ENCODE measurements at regions not wholly inside any gene's neighbourhood (a gene's known extent, or its start where the extent isn't known, plus 50 kb on each side); places are given as distances from the start of the nearest gene placed in this dataset.
"Not testable (repeated sequence)": the region's sequence is repeated elsewhere in the genome, so short reads cannot be mapped to it uniquely, and the experiment has no call there.

DNA sequence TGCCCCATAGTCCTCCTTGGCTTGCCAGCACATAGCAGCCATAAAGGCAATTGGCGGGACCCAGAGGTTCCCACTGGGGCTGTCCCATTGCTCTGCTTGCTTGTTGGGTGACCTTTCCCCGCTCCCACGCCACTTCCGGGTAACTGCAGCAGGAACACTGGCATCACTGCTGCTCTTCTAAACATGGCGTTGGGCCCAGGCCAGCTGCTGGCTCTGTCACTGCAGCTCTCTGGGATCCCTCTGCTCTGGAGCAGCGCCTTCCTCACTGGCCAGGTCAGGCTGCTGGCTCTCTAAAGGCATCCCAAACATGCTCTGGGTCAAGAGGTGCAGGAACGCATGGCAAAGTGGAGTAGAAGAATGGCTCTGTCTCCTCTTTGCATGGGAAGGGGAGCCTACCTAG, 92.9 kb downstream of the DRD1 start:
- H3K27me3 ChIP-seq (ENCODE audit: control insufficient read depth in 5 of 5, insufficient read depth in 4 of 5, low read length in 5 of 5), result peaks cover 0 to 6% (median 3%) of the 10 kb centered on the region in 5 donors
- no peak overlapping the region for H3K9ac ChIP-seq (ENCODE audit: low read length in 5 of 5)
- H3K4me1 ChIP-seq (ENCODE audit: control insufficient read depth in 5 of 5, insufficient read depth in 5 of 5, low read length in 5 of 5), result peaks cover 0 to 8% (median 4%) of the 10 kb centered on the region in 5 donors
- H3K9me3 ChIP-seq (ENCODE audit: control insufficient read depth in 5 of 5, low read length in 5 of 5), result no peaks in the 10 kb centered on the region
- no peak overlapping the region for H3K27ac ChIP-seq (ENCODE audit: low read depth, low read length)
- no peaks in the 10 kb centered on the region for H3K36me3 ChIP-seq (ENCODE audit: control insufficient read depth in 5 of 5, insufficient read depth in 5 of 5, low read length in 5 of 5)
- no peak overlapping the region for H3K4me3 ChIP-seq (ENCODE audit: low read depth in 1 of 5, low read length in 5 of 5)

DNA sequence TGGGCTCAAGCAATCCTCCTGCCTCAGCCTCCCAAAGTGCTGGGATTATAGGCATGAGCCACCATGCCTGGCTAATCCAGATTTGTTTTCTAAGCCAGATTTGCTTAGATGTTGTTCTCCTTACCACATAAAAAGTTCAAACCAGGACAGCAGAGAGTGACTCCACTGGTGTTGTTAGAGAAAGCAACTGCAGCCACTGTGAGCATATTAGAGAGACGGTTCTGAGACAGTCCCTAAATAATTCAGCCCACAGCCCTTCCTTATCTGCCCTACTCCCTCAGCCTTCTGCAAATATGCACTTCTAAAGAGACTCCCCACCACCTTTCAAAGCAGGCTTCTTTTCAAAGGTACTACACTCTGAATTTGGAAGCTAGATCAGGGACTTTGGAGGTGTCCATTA, 96.1 kb downstream of the DRD1 start:
- peaks cover 0 to 18% (median 13%) of the 10 kb centered on the region in 5 donors for H3K4me1 ChIP-seq (ENCODE audit: control insufficient read depth in 5 of 5, insufficient read depth in 5 of 5, low read length in 5 of 5)
- peaks cover 0 to 3% (median 0%) of the 10 kb centered on the region in 5 donors for H3K9me3 ChIP-seq (ENCODE audit: control insufficient read depth in 5 of 5, low read length in 5 of 5)
- no peak overlapping the region for H3K27ac ChIP-seq (ENCODE audit: low read depth, low read length)
- H3K36me3 ChIP-seq (ENCODE audit: control insufficient read depth in 5 of 5, insufficient read depth in 5 of 5, low read length in 5 of 5), result no peaks in the 10 kb centered on the region
- peaks cover 0 to 3% (median 2%) of the 10 kb centered on the region in 5 donors for H3K27me3 ChIP-seq (ENCODE audit: control insufficient read depth in 5 of 5, insufficient read depth in 4 of 5, low read length in 5 of 5)
- H3K4me3 ChIP-seq (ENCODE audit: low read depth in 1 of 5, low read length in 5 of 5), result no peak overlapping the region
- no peak overlapping the region for H3K9ac ChIP-seq (ENCODE audit: low read length in 5 of 5)

DNA sequence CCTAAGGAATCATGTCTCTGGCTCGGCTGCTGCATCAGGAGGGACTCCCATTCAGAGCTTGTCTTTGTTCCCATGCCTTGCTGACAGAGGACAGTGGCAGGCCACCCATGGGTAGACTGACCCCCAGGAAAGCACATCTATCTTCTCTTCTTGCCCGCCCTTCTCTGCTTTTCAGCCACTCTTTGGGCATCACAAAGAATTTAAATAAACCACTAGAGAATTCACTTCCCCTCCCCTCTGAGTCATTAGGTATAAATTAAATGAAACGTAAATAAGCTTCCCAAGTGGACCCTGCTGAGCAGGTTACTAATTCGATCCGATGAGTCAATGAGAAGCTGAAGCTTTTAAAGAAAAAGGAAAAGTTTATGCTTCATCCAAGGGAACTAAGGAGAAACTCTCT, 97.0 kb downstream of the DRD1 start:
- Histone ChIP-seq H3K27me3 (ENCODE audit: control insufficient read depth in 5 of 5, insufficient read depth in 4 of 5, low read length in 5 of 5) (peaks cover 0 to 3% (median 0%) of the 10 kb centered on the region in 5 donors), H3K4me3 (ENCODE audit: low read depth in 1 of 5, low read length in 5 of 5) (no peak overlapping the region), H3K4me1 (ENCODE audit: control insufficient read depth in 5 of 5, insufficient read depth in 5 of 5, low read length in 5 of 5) (peaks cover 0 to 19% (median 15%) of the 10 kb centered on the region in 5 donors), H3K9me3 (ENCODE audit: control insufficient read depth in 5 of 5, low read length in 5 of 5) (peaks cover 0 to 4% (median 0%) of the 10 kb centered on the region in 5 donors), H3K9ac (ENCODE audit: low read length in 5 of 5) (no peak overlapping the region), H3K27ac (ENCODE audit: low read depth, low read length) (no peak overlapping the region), H3K36me3 (ENCODE audit: control insufficient read depth in 5 of 5, insufficient read depth in 5 of 5, low read length in 5 of 5) (no peaks in the 10 kb centered on the region)

DNA sequence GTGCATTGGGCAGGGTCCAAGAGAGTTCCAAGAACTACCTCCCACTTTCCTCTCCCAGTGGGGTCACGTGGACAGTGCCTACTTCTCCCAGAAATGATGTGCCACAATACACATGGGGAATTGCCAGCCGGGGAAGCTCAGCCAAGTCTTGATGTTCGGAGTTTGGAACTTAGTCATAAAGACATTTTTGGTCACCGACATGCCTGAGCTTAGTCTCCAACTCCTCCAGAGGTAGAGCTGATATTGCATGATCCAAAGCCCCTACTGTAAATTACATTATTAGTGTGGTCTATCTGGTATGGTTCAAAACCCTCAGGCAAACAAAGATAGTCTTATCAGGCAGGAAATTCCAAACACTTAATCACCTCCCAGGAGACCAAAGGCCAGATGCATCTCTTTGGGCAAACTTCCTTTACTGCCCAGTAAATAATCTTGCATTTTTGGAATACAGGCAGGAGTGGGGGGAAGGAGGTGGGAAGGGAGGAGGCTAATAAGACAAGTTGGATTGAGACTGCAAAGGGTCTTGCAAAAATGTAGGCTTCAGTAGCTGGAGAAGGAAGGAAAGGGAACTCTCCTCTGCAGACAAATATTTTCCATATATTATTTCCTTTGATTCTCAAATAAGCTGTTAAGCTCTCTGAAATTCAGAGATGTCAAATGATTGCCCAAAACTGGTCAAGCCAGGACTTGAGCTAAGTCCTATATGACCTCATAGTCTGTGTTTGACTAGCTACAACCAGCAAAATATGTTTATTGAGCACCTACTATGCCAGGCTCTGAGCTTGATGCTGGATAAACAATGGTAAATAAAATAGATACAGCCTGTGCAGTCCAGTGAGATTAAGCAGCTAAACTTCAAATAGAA, 99.4 kb downstream of the DRD1 start:
- peak overlapping the region in 1 of 5 donors; percentile 6 for H3K4me3 ChIP-seq (ENCODE audit: low read depth in 1 of 5, low read length in 5 of 5)
- no peaks in the 10 kb centered on the region for H3K27me3 ChIP-seq (ENCODE audit: control insufficient read depth in 5 of 5, insufficient read depth in 4 of 5, low read length in 5 of 5)
- no peaks in the 10 kb centered on the region for H3K36me3 ChIP-seq (ENCODE audit: control insufficient read depth in 5 of 5, insufficient read depth in 5 of 5, low read length in 5 of 5)
- H3K27ac ChIP-seq (ENCODE audit: low read depth, low read length), result no peak overlapping the region
- H3K9me3 ChIP-seq (ENCODE audit: control insufficient read depth in 5 of 5, low read length in 5 of 5), result peaks cover 0 to 4% (median 0%) of the 10 kb centered on the region in 5 donors
- no peak overlapping the region for H3K9ac ChIP-seq (ENCODE audit: low read length in 5 of 5)
- H3K4me1 ChIP-seq (ENCODE audit: control insufficient read depth in 5 of 5, insufficient read depth in 5 of 5, low read length in 5 of 5), result peaks cover 0 to 25% (median 18%) of the 10 kb centered on the region in 5 donors

DNA sequence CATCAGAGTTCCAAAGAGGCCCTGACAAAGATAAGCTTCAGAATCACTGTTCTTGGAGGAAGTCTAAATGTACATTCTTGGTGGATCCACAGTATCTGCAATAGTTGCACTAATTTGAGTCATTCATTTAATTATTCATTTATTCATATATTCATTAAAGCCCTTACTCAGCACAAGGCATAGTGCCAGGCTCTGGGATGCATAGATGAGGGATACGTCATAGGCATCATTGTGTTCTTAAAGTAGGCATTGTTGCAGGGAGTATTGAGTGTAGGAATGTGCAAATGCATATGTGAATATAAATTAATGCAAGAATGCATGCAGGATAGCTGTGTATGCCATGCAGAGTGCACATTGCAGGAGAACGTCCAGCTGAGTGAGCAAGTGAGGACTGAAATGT, 100.7 kb downstream of the DRD1 start:
- no peak overlapping the region for H3K9ac ChIP-seq (ENCODE audit: low read length in 5 of 5)
- H3K9me3 ChIP-seq (ENCODE audit: control insufficient read depth in 5 of 5, low read length in 5 of 5), result peaks cover 0 to 4% (median 0%) of the 10 kb centered on the region in 5 donors
- H3K27ac ChIP-seq (ENCODE audit: low read depth, low read length), result no peak overlapping the region
- H3K4me1 ChIP-seq (ENCODE audit: control insufficient read depth in 5 of 5, insufficient read depth in 5 of 5, low read length in 5 of 5), result peaks cover 0 to 25% (median 18%) of the 10 kb centered on the region in 5 donors
- no peak overlapping the region for H3K4me3 ChIP-seq (ENCODE audit: low read depth in 1 of 5, low read length in 5 of 5)
- no peaks in the 10 kb centered on the region for H3K36me3 ChIP-seq (ENCODE audit: control insufficient read depth in 5 of 5, insufficient read depth in 5 of 5, low read length in 5 of 5)
- H3K27me3 ChIP-seq (ENCODE audit: control insufficient read depth in 5 of 5, insufficient read depth in 4 of 5, low read length in 5 of 5), result no peaks in the 10 kb centered on the region

DNA sequence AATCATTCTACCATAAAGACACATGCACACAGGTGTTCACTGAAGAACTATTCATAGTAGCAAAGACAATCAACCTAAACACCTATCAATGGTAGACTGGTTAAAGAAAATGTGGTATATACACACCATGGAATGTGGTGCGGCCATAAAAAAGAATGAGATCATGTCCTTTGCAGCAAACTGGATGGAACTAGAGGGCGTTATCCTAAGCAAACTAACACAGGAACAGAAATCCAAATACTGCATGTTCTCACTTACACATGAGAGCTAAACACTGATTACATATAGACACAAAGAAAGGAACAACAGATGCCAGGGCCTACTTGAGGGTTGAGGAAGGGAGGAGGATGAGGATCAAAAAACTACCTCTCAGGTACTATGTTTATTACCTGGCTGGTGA, 103.8 kb downstream of the DRD1 start:
- H3K27me3 ChIP-seq (ENCODE audit: control insufficient read depth in 5 of 5, insufficient read depth in 4 of 5, low read length in 5 of 5), result no peaks in the 10 kb centered on the region
- no peak overlapping the region for H3K27ac ChIP-seq (ENCODE audit: low read depth, low read length)
- H3K9ac ChIP-seq (ENCODE audit: low read length in 5 of 5), result no peak overlapping the region
- H3K36me3 ChIP-seq (ENCODE audit: control insufficient read depth in 5 of 5, insufficient read depth in 5 of 5, low read length in 5 of 5), result no peaks in the 10 kb centered on the region
- H3K9me3 ChIP-seq (ENCODE audit: control insufficient read depth in 5 of 5, low read length in 5 of 5), result peaks cover 0 to 4% (median 0%) of the 10 kb centered on the region in 5 donors
- H3K4me1 ChIP-seq (ENCODE audit: control insufficient read depth in 5 of 5, insufficient read depth in 5 of 5, low read length in 5 of 5), result peaks cover 0 to 30% (median 18%) of the 10 kb centered on the region in 5 donors
- H3K4me3 ChIP-seq (ENCODE audit: low read depth in 1 of 5, low read length in 5 of 5), result no peak overlapping the region

DNA sequence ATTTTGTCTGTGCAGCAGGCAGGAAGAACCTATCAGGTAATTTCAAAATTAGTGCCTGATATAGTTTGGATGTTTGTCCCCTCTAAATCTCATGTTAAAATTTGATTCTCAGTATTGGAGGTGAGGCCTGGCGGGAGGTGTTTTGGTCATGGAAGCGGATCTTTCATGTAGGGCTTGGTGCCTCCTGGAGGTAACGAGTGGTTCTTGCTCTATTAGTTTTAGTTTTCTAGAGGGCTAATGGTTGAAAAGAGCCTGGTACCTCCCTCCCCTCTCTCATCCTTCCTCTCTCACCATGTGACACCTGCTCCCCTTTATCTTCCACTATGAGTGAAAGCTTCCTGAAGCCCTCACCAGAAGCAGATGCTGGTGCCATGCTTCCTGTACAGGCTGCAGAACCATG, 106.3 kb downstream of the DRD1 start:
- no peak overlapping the region for H3K4me3 ChIP-seq (ENCODE audit: low read depth in 1 of 5, low read length in 5 of 5)
- H3K9ac ChIP-seq (ENCODE audit: low read length in 5 of 5), result no peak overlapping the region
- no peak overlapping the region for H3K27ac ChIP-seq (ENCODE audit: low read depth, low read length)
- H3K4me1 ChIP-seq (ENCODE audit: control insufficient read depth in 5 of 5, insufficient read depth in 5 of 5, low read length in 5 of 5), result peaks cover 0 to 24% (median 6%) of the 10 kb centered on the region in 5 donors
- H3K27me3 ChIP-seq (ENCODE audit: control insufficient read depth in 5 of 5, insufficient read depth in 4 of 5, low read length in 5 of 5), result no peaks in the 10 kb centered on the region
- H3K9me3 ChIP-seq (ENCODE audit: control insufficient read depth in 5 of 5, low read length in 5 of 5), result no peaks in the 10 kb centered on the region
- no peaks in the 10 kb centered on the region for H3K36me3 ChIP-seq (ENCODE audit: control insufficient read depth in 5 of 5, insufficient read depth in 5 of 5, low read length in 5 of 5)

DNA sequence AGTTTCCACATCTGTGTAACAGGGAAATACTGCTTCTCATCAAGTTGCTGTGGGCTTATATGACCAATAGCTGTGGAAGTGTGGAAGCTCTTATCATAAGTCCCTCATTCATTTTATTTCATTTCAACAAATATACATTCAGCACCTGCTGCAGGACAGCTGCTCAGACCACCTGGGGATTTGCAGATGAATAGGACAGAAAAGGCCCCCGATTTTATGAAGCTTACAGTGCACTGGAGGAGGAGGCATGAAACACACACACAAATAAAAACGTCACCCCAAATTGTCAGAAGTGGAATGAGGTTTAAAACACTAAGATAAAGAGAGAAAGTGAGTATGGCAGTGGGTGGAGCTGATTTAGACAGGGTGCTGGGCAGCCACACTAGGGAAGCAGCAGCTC, 107.2 kb downstream of the DRD1 start:
- peaks cover 0 to 26% (median 10%) of the 10 kb centered on the region in 5 donors for H3K4me1 ChIP-seq (ENCODE audit: control insufficient read depth in 5 of 5, insufficient read depth in 5 of 5, low read length in 5 of 5)
- H3K4me3 ChIP-seq (ENCODE audit: low read depth in 1 of 5, low read length in 5 of 5), result no peak overlapping the region
- H3K9me3 ChIP-seq (ENCODE audit: control insufficient read depth in 5 of 5, low read length in 5 of 5), result peaks cover 0 to 4% (median 0%) of the 10 kb centered on the region in 5 donors
- no peak overlapping the region for H3K9ac ChIP-seq (ENCODE audit: low read length in 5 of 5)
- H3K27me3 ChIP-seq (ENCODE audit: control insufficient read depth in 5 of 5, insufficient read depth in 4 of 5, low read length in 5 of 5), result no peaks in the 10 kb centered on the region
- H3K36me3 ChIP-seq (ENCODE audit: control insufficient read depth in 5 of 5, insufficient read depth in 5 of 5, low read length in 5 of 5), result no peaks in the 10 kb centered on the region
- H3K27ac ChIP-seq (ENCODE audit: low read depth, low read length), result no peak overlapping the region

DNA sequence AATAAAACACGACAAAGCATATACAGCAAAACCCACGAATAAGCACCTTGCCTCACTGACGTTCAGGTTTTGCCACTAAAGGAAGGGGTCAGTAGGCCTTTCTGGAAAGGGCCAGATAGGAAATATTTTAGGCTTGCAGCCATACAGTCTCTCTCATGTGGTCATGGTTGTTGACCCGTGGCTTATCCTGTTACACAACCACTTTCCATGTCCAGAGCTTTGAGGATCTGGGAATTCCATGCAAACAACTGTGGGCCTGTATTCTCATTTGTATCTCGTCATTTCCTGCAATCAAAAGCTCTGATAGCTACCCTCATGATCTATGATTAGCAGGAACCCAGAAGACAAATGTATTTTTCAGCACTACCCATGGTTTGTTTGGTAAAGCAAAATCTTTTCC, 108.3 kb downstream of the DRD1 start:
- H3K36me3 ChIP-seq (ENCODE audit: control insufficient read depth in 5 of 5, insufficient read depth in 5 of 5, low read length in 5 of 5), result no peaks in the 10 kb centered on the region
- H3K9ac ChIP-seq (ENCODE audit: low read length in 5 of 5), result no peak overlapping the region
- H3K4me1 ChIP-seq (ENCODE audit: control insufficient read depth in 5 of 5, insufficient read depth in 5 of 5, low read length in 5 of 5), result peaks cover 0 to 19% (median 6%) of the 10 kb centered on the region in 5 donors
- H3K9me3 ChIP-seq (ENCODE audit: control insufficient read depth in 5 of 5, low read length in 5 of 5), result peaks cover 0 to 4% (median 0%) of the 10 kb centered on the region in 5 donors
- no peak overlapping the region for H3K27ac ChIP-seq (ENCODE audit: low read depth, low read length)
- no peak overlapping the region for H3K4me3 ChIP-seq (ENCODE audit: low read depth in 1 of 5, low read length in 5 of 5)
- H3K27me3 ChIP-seq (ENCODE audit: control insufficient read depth in 5 of 5, insufficient read depth in 4 of 5, low read length in 5 of 5), result no peaks in the 10 kb centered on the region

DNA sequence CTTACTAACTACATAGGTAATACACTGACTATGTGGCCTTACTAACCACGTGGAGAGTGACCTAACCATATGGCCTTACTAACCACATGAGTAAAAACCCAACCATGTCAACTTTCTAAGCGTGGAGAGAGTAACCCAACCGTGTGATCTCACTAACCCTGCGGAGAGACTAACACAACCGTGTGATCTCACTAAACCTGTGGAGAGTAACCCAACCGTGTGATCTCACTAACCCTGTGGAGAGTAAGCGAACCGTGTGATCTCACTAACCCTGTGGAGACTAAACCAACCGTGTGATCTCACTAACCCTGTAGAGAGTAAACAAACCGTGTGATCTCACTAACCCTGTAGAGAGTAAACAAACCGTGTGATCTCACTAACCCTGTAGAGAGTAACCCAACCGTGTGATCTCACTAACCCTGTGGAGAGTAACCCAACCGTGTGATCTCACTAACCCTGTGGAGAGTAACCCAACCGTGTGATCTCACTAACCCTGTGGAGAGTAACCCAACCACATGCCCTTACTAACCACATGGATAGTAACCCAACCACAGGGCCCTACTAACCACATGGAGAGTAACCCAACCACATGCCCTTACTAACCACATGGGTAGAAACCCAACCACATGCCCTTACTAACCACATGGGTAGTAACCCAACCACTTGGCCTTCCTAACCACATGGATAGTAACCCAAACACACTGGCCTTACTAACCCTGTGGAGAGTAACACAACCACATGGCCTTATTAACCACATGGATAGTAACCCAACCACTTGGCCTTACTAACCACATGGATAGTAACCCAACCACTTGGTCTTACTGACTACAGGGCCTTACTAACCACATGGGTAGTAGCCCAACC, 112.6 kb downstream of the DRD1 start:
- H3K27ac ChIP-seq (ENCODE audit: low read depth, low read length); H3K27me3 ChIP-seq (ENCODE audit: control insufficient read depth in 5 of 5, insufficient read depth in 4 of 5, low read length in 5 of 5); H3K9ac ChIP-seq (ENCODE audit: low read length in 5 of 5); H3K36me3 ChIP-seq (ENCODE audit: control insufficient read depth in 5 of 5, insufficient read depth in 5 of 5, low read length in 5 of 5); H3K4me3 ChIP-seq (ENCODE audit: low read depth in 1 of 5, low read length in 5 of 5); H3K9me3 ChIP-seq (ENCODE audit: control insufficient read depth in 5 of 5, low read length in 5 of 5): not testable (repeated sequence)
- H3K4me1 ChIP-seq (ENCODE audit: control insufficient read depth in 5 of 5, insufficient read depth in 5 of 5, low read length in 5 of 5), result peaks cover 0 to 19% (median 6%) of the 10 kb centered on the region in 5 donors
